Activated T-cell treated with anti-CD3 and anti-CD28 coated beads, Interleukin-2, amount 50 U/mL, for 48 hours (primary cell): ENCODE measurements at regions not wholly inside any gene's neighbourhood (a gene's known extent, or its start where the extent isn't known, plus 50 kb on each side); places are given as distances from the start of the nearest gene placed in this dataset.

Experiments used
- DNase-seq, 2 experiments: peaks; one replicate each; pipeline ENCODE4 v3.0.0-alpha.2; 2020

- no peak for DNase-seq
These were observed 455.4 kb downstream of the EBF1 start for GRCh38 chr5:158644301-158644700.

GRCh38 chr5:158643840-158644239, 455.9 kb downstream of the EBF1 start:
- DNase-seq = no peak

GRCh38 chr5:158642879-158643278, 456.8 kb downstream of the EBF1 start:
- no peak for DNase-seq

GRCh38 chr5:158641016-158641415, 458.7 kb downstream of the EBF1 start:
- no peak for DNase-seq

- DNase-seq = no peak
These were observed 459.1 kb downstream of the EBF1 start for GRCh38 chr5:158640593-158640980.

- DNase-seq = no peak
These were observed 459.7 kb downstream of the EBF1 start for GRCh38 chr5:158639881-158640592.

- no peak for DNase-seq
These were observed 461.3 kb downstream of the EBF1 start for GRCh38 chr5:158638396-158638795.

- no peak for DNase-seq
These were observed 462.7 kb downstream of the EBF1 start for GRCh38 chr5:158637039-158637438.

- no peak for DNase-seq
These were observed 464.2 kb downstream of the EBF1 start for GRCh38 chr5:158635565-158635964.

GRCh38 chr5:158634714-158635113, 465.0 kb downstream of the EBF1 start:
- no peak for DNase-seq

GRCh38 chr5:158629591-158630312, 470.0 kb downstream of the EBF1 start:
- DNase-seq = no peak

- no peak for DNase-seq
These were observed 473.0 kb downstream of the EBF1 start for GRCh38 chr5:158626718-158627117.

GRCh38 chr5:158623971-158624370, 475.7 kb downstream of the EBF1 start:
- no peak for DNase-seq

GRCh38 chr5:158621391-158621790, 478.3 kb downstream of the EBF1 start:
- DNase-seq = no peak

GRCh38 chr5:158619083-158619788, 480.5 kb downstream of the EBF1 start:
- DNase-seq = no peak

- DNase-seq = no peak
These were observed 481.5 kb downstream of the EBF1 start for GRCh38 chr5:158618256-158618655.

GRCh38 chr5:158616707-158617106, 483.0 kb downstream of the EBF1 start:
- DNase-seq = no peak

GRCh38 chr5:158614951-158615350, 484.8 kb downstream of the EBF1 start:
- DNase-seq = no peak

GRCh38 chr5:158611581-158611980, 488.1 kb downstream of the EBF1 start:
- DNase-seq = no peak

GRCh38 chr5:158610051-158610415, 489.7 kb downstream of the EBF1 start:
- DNase-seq = no peak

GRCh38 chr5:158609333-158610050, 490.2 kb downstream of the EBF1 start:
- no peak for DNase-seq

GRCh38 chr5:158607088-158607487, 492.6 kb downstream of the EBF1 start:
- no peak for DNase-seq

- DNase-seq = no peak
These were observed 493.5 kb downstream of the EBF1 start for GRCh38 chr5:158606233-158606632.
